ENCODE measurements at regions not wholly inside any gene's neighbourhood (a gene's known extent, or its start where the extent isn't known, plus 50 kb on each side); places are given as distances from the start of the nearest gene placed in this dataset.
A peak's percentile ranks its signal among the peaks of the same experiment; 100 is the strongest.
"Not testable (repeated sequence)": the region's sequence is repeated elsewhere in the genome, so short reads cannot be mapped to it uniquely, and the experiment has no call there.

DNA sequence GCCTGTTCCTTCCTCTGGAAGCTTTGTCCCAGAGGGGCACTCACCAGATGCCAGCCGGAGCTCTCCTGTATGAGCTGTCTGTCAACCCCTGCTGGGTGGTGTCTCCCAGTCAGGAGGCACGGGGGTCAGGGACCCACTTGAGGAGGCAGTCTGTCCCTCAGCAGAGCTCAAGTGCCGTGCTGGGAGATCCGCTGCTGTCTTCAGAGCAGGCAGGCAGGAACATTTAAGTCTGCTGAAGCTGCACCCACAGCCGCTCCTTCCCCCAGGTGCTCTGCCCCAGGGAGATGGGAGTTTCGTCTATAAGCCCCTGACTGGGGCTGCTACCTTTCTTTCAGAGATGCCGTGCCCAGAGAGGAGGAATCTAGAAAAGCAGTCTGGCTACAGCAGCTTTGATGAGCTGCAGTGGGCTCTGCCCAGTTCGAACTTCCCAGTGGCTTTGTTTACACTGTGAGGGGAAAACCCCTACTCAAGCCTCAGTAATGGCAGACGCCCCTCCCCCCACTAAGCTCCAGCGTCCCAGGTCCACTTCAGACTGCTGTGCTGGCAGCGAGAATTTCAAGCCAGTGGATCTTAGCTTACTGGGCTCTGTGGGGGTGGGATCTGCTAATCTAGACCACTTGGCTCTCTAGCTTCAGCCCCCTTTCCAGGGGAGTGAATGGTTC, 61.5 kb upstream of the PRNP start:
- POLR2A ChIA-PET; H3K27ac ChIP-seq (ENCODE audit: insufficient read depth in 1 of 2, low read depth in 1 of 2, low read length in 2 of 2, poor library complexity in 1 of 2, severe bottlenecking in 2 of 2); H3K4me3 ChIP-seq (ENCODE audit: control insufficient read depth in 1 of 7, extremely low read depth in 1 of 7, insufficient read depth in 4 of 7, low read depth in 2 of 7, low read length in 6 of 7); H3K36me3 ChIP-seq (ENCODE audit: control insufficient read depth in 4 of 4, insufficient read depth in 4 of 4, low read length in 3 of 4); H3K27me3 ChIP-seq (replicated peaks in 2 of 5; ENCODE audit: control insufficient read depth in 4 of 5, insufficient read depth in 5 of 5, low read length in 4 of 5); DNase-seq; H3K9me3 ChIP-seq (ENCODE audit: control extremely low read depth in 1 of 5, control insufficient read depth in 4 of 5, insufficient read depth in 2 of 5, low read depth in 1 of 5, low read length in 4 of 5); H3K4me1 ChIP-seq (ENCODE audit: control extremely low read depth in 1 of 4, control insufficient read depth in 4 of 4, insufficient read depth in 4 of 4, low read length in 3 of 4): not testable (repeated sequence)
- WGBS (ENCODE audit: insufficient coverage) = 94% methylated on average over 9 of the region's 11 CpGs
- CTCF ChIA-PET = interaction anchor here (0.6 kb wide), 1 partner anchor 324 kb away, joined by 3 read pairs; no protein-coding TSS in a partner anchor

DNA sequence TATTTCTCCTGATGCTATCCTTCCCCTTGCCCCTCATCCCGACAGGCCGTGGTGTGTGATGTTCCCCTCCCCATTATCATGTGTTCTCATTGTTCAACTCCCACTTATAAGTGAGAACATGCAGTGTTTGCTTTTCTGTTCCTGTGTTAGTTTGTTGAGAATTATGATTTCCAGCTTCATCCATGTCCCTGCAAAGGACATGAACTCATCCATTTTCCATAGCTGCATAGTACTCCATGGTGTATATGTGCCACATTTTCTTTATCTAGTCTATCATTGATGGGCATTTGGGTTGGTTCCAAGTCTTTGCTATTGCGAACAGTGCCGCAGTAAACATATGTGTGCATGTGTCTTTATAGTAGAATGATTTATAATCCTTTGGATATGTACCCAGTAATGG, 67.1 kb upstream of the PRNP start:
- POLR2A ChIA-PET; H3K27me3 ChIP-seq (replicated peaks in 2 of 5; ENCODE audit: control insufficient read depth in 4 of 5, insufficient read depth in 5 of 5, low read length in 4 of 5); DNase-seq; H3K36me3 ChIP-seq (ENCODE audit: control insufficient read depth in 4 of 4, insufficient read depth in 4 of 4, low read length in 3 of 4); H3K4me1 ChIP-seq (ENCODE audit: control extremely low read depth in 1 of 4, control insufficient read depth in 4 of 4, insufficient read depth in 4 of 4, low read length in 3 of 4); H3K4me3 ChIP-seq (ENCODE audit: control insufficient read depth in 1 of 7, extremely low read depth in 1 of 7, insufficient read depth in 4 of 7, low read depth in 2 of 7, low read length in 6 of 7); H3K27ac ChIP-seq (ENCODE audit: insufficient read depth in 1 of 2, low read depth in 1 of 2, low read length in 2 of 2, poor library complexity in 1 of 2, severe bottlenecking in 2 of 2); CTCF ChIA-PET: not testable (repeated sequence)
- H3K9me3 ChIP-seq (ENCODE audit: control extremely low read depth in 1 of 5, control insufficient read depth in 4 of 5, insufficient read depth in 2 of 5, low read depth in 1 of 5, low read length in 4 of 5) = peaks cover 0 to 11% (median 2%) of the 10 kb centered on the region in 5 experiments
- no CpG with 5 or more reads among the region's 4 CpGs for WGBS (ENCODE audit: insufficient coverage)

DNA sequence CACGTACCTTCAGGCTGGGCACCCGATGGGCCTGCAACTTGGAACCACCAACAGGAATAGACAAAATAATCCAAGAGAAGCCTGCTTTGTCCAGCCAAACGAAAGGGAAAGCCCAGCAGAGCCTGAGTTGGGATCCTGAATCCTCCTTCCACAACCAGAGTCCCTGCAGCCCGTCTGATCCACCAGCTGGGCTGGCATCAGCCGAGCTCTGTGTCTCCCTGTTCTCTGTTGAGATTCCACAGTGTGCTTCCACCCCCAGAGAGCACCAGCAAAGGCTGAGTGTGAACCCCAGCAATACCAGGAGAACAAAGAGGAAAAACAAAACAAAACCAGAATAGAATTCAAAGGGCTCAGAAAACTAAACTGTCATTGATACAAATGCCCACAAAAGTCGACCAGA, 68.8 kb upstream of the PRNP start:
- no peak for DNase-seq
- CTCF ChIA-PET = interaction anchor here (1.4 to 18.8 kb wide), 2 partner anchors 12 to 103 kb away, joined by 3 to 280 read pairs; partner anchors contain the start of gene PRND

DNA sequence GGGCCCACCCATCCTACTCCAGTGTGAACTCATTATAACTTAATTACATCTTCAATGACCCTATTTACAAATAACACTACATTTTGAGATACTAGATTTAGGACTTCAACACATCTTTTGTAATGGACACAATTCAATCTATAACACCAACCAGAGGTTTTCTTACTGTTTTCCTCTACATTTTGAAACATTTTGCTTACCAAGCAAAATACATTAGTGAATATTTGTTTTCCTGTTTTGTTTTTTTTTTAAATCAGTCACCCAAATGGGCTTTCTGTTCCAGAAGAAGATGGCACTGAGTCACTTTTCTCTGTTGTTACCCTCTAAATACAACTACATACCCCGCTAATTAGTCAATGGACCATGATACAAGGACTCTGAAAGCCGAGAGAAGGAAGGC, 69.2 kb upstream of the PRNP start:
- CTCF ChIA-PET = interaction anchor here (1.4 to 18.8 kb wide), 2 partner anchors 12 to 104 kb away, joined by 3 to 280 read pairs; partner anchors contain the start of gene PRND
- WGBS (ENCODE audit: insufficient coverage) = 83% methylated on average over 2 of the region's 2 CpGs

More for the DNA sequence above, 68.8 kb upstream of the PRNP start:
- H3K4me1 ChIP-seq (ENCODE audit: control extremely low read depth in 1 of 4, control insufficient read depth in 4 of 4, insufficient read depth in 4 of 4, low read length in 3 of 4) = peaks cover 0 to 8% (median 3%) of the 10 kb centered on the region in 4 experiments
- no peak overlapping the region for H3K27ac ChIP-seq (ENCODE audit: insufficient read depth in 1 of 2, low read depth in 1 of 2, low read length in 2 of 2, poor library complexity in 1 of 2, severe bottlenecking in 2 of 2)
- no peak overlapping the region for H3K4me3 ChIP-seq (ENCODE audit: control insufficient read depth in 1 of 7, extremely low read depth in 1 of 7, insufficient read depth in 4 of 7, low read depth in 2 of 7, low read length in 6 of 7)
- no peaks in the 10 kb centered on the region for H3K27me3 ChIP-seq (replicated peaks in 2 of 5; ENCODE audit: control insufficient read depth in 4 of 5, insufficient read depth in 5 of 5, low read length in 4 of 5)
- H3K36me3 ChIP-seq (ENCODE audit: control insufficient read depth in 4 of 4, insufficient read depth in 4 of 4, low read length in 3 of 4) = no peaks in the 10 kb centered on the region
- H3K9me3 ChIP-seq (ENCODE audit: control extremely low read depth in 1 of 5, control insufficient read depth in 4 of 5, insufficient read depth in 2 of 5, low read depth in 1 of 5, low read length in 4 of 5) = peaks cover 0 to 11% (median 2%) of the 10 kb centered on the region in 5 experiments
- POLR2A ChIA-PET = no interaction called here
- WGBS (ENCODE audit: insufficient coverage) = 95% methylated on average over 3 of the region's 6 CpGs

DNA sequence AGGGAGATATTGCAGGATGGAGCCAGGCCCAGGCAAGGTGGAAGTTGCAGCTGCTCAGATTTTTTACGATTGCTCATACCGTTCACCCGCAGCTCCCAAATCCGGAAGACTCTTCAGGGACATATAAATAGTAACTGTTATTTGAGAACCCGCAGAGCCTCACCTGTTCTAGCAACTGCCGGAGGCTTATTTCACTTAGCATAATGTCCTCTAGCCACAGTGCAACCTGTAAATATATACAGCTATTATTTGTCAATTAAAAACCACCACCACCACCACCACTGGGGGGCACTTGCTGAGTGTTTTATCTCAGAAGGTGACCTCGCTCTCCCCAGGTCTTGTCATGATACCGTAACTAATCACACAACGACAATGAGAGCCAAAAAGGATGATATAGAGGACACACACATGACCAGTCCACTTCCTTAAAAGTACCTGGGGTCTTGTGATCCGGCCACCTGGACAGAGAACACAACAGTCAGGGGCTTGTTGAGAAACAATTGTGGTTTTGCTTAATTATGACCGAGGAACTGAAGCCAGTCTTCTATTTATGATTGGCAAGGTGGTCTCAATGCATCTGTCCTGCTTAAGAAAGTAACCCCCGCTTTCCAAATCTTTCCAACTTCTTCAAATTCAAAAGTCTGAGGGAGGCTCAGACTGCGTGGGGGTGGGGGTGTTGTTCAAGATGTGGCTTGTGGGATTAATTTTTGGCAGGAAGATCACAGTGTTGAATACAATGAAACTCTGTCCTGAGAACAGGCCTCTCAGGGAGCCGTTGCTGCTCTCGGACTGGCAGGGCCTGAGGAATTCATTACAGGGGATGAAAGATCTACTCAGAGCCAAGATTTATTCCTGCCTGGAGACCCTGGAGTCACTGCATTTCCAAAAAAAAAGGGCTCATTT, 72.3 kb upstream of the PRNP start:
- Histone ChIP-seq H3K27me3 (replicated peaks in 2 of 5; ENCODE audit: control insufficient read depth in 4 of 5, insufficient read depth in 5 of 5, low read length in 4 of 5) (no peaks in the 10 kb centered on the region), H3K36me3 (ENCODE audit: control insufficient read depth in 4 of 4, insufficient read depth in 4 of 4, low read length in 3 of 4) (no peaks in the 10 kb centered on the region), H3K4me3 (ENCODE audit: control insufficient read depth in 1 of 7, extremely low read depth in 1 of 7, insufficient read depth in 4 of 7, low read depth in 2 of 7, low read length in 6 of 7) (peak overlapping the region in 1 of 7 experiments; percentile 31), H3K27ac (ENCODE audit: insufficient read depth in 1 of 2, low read depth in 1 of 2, low read length in 2 of 2, poor library complexity in 1 of 2, severe bottlenecking in 2 of 2) (no peak overlapping the region), H3K9me3 (ENCODE audit: control extremely low read depth in 1 of 5, control insufficient read depth in 4 of 5, insufficient read depth in 2 of 5, low read depth in 1 of 5, low read length in 4 of 5) (peaks cover 0 to 11% (median 2%) of the 10 kb centered on the region in 5 experiments), H3K4me1 (ENCODE audit: control extremely low read depth in 1 of 4, control insufficient read depth in 4 of 4, insufficient read depth in 4 of 4, low read length in 3 of 4) (peaks cover 0 to 8% (median 3%) of the 10 kb centered on the region in 4 experiments)
- 35% methylated on average over 8 of the region's 15 CpGs for WGBS (ENCODE audit: insufficient coverage)
- peak; percentile 71 to 85 (median 83) for DNase-seq
- POLR2A ChIA-PET = no interaction called here
- CTCF ChIA-PET = interaction anchor here (0.7 to 18.8 kb wide), 7 partner anchors 9 to 107 kb away, joined by 3 to 280 read pairs (median 3); partner anchors contain the start of gene PRND

More for the DNA sequence above, 69.2 kb upstream of the PRNP start:
- H3K4me1 ChIP-seq (ENCODE audit: control extremely low read depth in 1 of 4, control insufficient read depth in 4 of 4, insufficient read depth in 4 of 4, low read length in 3 of 4) = peaks cover 0 to 8% (median 3%) of the 10 kb centered on the region in 4 experiments
- H3K36me3 ChIP-seq (ENCODE audit: control insufficient read depth in 4 of 4, insufficient read depth in 4 of 4, low read length in 3 of 4) = no peaks in the 10 kb centered on the region
- DNase-seq = no peak
- peaks cover 0 to 11% (median 2%) of the 10 kb centered on the region in 5 experiments for H3K9me3 ChIP-seq (ENCODE audit: control extremely low read depth in 1 of 5, control insufficient read depth in 4 of 5, insufficient read depth in 2 of 5, low read depth in 1 of 5, low read length in 4 of 5)
- no peaks in the 10 kb centered on the region for H3K27me3 ChIP-seq (replicated peaks in 2 of 5; ENCODE audit: control insufficient read depth in 4 of 5, insufficient read depth in 5 of 5, low read length in 4 of 5)
- H3K27ac ChIP-seq (ENCODE audit: insufficient read depth in 1 of 2, low read depth in 1 of 2, low read length in 2 of 2, poor library complexity in 1 of 2, severe bottlenecking in 2 of 2) = no peak overlapping the region
- POLR2A ChIA-PET = no interaction called here
- H3K4me3 ChIP-seq (ENCODE audit: control insufficient read depth in 1 of 7, extremely low read depth in 1 of 7, insufficient read depth in 4 of 7, low read depth in 2 of 7, low read length in 6 of 7) = no peak overlapping the region

DNA sequence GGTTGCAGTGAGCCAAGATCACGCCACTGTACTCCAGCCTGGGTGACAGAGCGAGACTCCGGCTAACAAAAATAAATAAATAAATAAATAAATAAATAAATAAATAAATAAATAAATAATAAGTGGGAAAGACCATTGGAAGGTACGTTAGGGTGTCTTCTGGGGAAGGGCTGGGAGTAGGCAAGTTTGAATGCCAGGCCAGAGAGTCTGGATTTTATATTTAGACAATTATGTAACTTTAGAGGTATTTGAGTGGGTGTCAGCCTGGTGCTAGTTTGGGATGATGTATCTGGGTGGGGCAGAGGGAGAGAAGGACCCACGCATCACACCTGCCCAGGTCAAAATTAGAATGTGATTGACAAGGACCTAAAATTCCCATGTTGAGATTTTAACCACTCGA, 73.1 kb upstream of the PRNP start:
- H3K9me3 ChIP-seq (ENCODE audit: control extremely low read depth in 1 of 5, control insufficient read depth in 4 of 5, insufficient read depth in 2 of 5, low read depth in 1 of 5, low read length in 4 of 5) = peaks cover 0 to 11% (median 2%) of the 10 kb centered on the region in 5 experiments
- H3K36me3 ChIP-seq (ENCODE audit: control insufficient read depth in 4 of 4, insufficient read depth in 4 of 4, low read length in 3 of 4) = no peaks in the 10 kb centered on the region
- DNase-seq = no peak
- no peak overlapping the region for H3K27ac ChIP-seq (ENCODE audit: insufficient read depth in 1 of 2, low read depth in 1 of 2, low read length in 2 of 2, poor library complexity in 1 of 2, severe bottlenecking in 2 of 2)
- H3K27me3 ChIP-seq (replicated peaks in 2 of 5; ENCODE audit: control insufficient read depth in 4 of 5, insufficient read depth in 5 of 5, low read length in 4 of 5) = no peaks in the 10 kb centered on the region
- H3K4me1 ChIP-seq (ENCODE audit: control extremely low read depth in 1 of 4, control insufficient read depth in 4 of 4, insufficient read depth in 4 of 4, low read length in 3 of 4) = peaks cover 0 to 8% (median 3%) of the 10 kb centered on the region in 4 experiments
- H3K4me3 ChIP-seq (ENCODE audit: control insufficient read depth in 1 of 7, extremely low read depth in 1 of 7, insufficient read depth in 4 of 7, low read depth in 2 of 7, low read length in 6 of 7) = no peak overlapping the region
- POLR2A ChIA-PET = no interaction called here
- CTCF ChIA-PET = interaction anchor here (0.7 to 18.8 kb wide), 7 partner anchors 8 to 108 kb away, joined by 3 to 280 read pairs (median 3); partner anchors contain the start of gene PRND
- WGBS (ENCODE audit: insufficient coverage) = 94% methylated on average over 2 of the region's 6 CpGs

Measured in common myeloid progenitor, CD34-positive (primary cell).